ENCODE measurements at regions not wholly inside any gene's neighbourhood (a gene's known extent, or its start where the extent isn't known, plus 50 kb on each side); places are given as distances from the start of the nearest gene placed in this dataset.
"Not testable (repeated sequence)": the region's sequence is repeated elsewhere in the genome, so short reads cannot be mapped to it uniquely, and the experiment has no call there.

DNA sequence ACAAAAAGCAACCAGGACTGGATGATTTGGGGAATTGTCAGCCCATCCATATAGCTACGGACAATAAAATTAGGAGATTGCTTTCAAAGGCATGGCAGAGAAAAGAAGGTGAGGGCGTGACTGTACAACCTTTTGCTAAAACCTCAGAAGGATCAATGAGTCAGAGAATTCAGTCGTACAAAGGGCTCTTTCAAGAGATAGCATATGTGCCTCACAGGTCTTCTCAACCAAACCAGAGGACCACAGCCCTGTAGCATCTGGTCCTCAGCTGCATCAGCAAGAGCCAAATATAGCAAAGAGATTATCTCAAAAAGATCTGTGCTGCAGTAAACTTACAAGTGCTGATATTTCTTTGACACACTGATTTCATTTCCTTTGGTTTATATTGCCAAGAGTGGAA, 149.9 kb upstream of the RAB6C start:
- DNase-seq, result no peak

DNA sequence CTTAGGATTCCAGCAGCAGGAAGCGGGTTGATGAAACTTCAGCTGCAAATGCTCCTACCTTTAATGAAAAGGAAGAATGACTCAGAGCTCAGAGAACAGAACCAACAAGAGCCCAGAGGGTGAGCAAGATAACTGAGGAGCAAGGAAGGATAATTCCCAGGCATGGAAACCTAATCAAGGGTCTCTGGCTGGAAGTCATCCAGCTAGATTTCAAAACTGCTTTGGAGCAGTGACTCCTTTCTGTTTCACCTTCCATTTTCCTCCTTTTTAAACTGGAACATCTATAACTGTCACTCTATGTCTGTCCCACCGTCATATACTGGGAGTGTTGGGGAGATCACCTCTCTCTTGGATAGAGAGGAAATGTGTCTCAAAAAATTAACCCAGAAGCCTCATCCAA, 148.4 kb upstream of the RAB6C start:
- DNase-seq, result no peak

GRCh38 chr2:129833465-129833864, 146.0 kb upstream of the RAB6C start:
- DNase-seq, result not testable (repeated sequence)

GRCh38 chr2:129847043-129847442, 132.4 kb upstream of the RAB6C start:
- DNase-seq, result no peak

DNA sequence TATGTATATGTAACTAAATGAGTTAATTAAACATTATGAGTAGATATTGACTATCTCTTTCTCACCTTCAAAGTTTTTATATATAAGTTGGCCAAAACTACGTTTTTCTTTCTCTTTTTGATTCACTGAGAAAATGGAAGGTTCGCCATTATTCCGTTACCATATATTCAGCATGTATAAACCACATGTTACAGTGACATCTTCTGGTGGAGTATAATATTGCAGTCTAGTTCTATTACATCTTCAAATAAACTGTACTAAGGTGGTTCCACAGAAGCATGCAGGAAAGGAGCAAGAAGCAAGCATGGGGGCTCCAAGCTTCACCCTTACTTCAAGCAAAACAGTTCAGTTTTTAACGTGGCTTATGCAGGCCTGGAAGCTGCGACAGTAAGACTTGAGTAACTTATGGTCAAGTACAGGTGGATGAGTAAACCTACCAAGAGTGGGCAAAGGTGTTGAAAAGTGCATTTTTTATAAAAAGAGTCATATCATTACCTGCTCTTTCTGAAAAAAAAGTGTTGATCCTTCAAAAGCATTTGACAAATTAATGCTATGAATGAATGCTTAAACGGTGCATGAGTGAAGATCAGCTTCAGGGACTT, 129.8 kb upstream of the RAB6C start:
- no peak for DNase-seq

DNA sequence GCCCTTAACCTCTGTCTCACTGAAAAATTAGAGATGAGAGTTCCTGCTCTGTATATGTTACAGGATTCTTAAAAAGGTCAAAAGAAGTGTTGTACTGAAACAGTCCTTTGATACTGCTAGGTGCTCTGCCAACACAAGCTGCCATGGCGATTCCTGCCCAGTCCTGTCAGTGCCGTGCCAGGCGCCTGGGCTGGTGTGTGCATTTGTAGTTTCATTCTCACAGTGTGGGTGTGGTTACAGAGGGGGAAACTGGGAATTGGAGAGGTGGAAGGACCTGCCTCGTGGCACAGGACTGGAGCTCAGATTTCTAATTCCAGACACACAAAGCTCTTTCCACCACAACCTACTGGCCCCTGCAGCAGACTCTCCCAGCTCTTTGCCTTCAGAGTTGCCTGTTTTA, 122.3 kb upstream of the RAB6C start:
- DNase-seq, result no peak

GRCh38 chr2:129859175-129859574, 120.3 kb upstream of the RAB6C start:
- DNase-seq, result no peak

DNA sequence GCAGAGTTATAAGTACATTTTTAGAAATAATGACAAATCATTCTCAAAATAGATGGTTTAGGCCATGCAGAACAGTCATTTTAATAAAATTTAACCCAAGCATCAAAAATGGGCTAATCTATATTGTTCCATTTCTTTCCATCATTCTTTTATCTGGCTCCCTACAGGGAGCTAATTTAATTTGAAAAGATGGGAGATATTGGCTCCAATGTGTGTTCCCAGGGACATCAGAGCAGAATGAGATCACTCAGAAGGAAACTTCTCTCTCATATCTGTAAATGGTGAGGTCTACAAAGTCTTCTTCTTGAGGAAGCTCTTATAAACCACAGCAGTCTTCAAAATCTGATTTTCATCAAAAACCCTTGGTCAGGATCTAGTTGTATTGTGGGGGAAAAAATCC, 119.4 kb upstream of the RAB6C start:
- no peak for DNase-seq

GRCh38 chr2:129861666-129862288, 117.7 kb upstream of the RAB6C start:
- no peak for DNase-seq

DNA sequence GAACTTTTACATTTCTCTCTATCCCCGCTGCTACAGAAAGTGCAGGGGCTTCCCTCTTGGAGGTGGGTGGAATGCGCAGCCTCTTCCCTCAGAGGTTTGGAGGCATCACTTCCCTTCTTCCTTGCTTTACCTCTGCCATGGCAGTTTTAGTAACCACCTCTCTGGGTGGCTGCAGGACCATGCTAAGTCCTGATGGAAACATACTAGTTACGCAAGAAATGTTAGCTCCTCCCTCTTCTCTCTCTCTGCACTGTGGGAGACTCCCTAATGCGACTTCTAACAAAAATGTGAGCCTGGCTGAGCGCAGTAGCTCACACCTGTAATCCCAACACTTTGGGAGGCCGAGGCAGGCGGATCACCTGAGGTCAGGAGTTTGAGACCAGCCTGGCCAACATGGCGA, 116.8 kb upstream of the RAB6C start:
- no peak for DNase-seq

- no peak for DNase-seq
Measured at GRCh38 chr2:129863350-129863749, 116.1 kb upstream of the RAB6C start.

DNA sequence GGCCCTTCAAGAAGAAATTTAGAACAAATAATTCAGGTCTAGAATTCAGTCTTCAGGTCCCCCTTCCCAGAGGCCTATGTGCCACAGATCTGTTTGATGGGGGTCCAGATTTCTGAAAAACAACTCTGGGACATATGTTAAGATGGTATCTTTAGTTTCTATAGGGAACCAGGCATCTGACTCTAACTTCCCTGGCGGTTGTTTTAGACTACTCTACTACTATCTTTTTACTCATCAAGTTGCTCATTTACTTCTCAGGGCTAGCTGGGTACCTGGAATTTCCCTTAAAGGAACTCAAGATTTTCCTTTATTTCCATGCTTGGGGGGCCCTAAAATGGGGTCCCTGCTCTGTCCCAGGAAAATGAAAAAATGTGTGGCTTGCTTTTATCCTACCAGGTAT, 114.7 kb upstream of the RAB6C start:
- no peak for DNase-seq

- no peak for DNase-seq
Measured at GRCh38 chr2:129865976-129866375, 113.5 kb upstream of the RAB6C start.

DNA sequence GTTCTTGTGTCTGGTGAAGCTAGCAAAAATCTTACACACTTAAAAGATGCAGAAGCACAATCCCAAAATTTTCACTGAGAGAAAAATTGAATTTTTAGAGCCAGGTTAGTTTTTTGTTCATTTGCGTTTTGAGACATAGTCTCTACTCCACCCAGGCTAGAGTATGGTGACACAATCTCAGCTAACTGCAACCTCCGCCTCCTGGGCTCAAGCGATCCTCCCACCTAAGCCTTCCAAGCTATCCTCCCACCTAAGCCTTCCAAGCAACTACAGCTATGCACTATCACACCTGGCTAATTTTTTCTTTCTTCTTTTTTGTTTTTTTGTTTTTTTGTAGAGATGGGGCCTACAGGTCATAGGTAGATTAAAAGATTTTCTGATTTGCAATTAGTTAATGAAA, 113.1 kb upstream of the RAB6C start:
- DNase-seq, result no peak

DNA sequence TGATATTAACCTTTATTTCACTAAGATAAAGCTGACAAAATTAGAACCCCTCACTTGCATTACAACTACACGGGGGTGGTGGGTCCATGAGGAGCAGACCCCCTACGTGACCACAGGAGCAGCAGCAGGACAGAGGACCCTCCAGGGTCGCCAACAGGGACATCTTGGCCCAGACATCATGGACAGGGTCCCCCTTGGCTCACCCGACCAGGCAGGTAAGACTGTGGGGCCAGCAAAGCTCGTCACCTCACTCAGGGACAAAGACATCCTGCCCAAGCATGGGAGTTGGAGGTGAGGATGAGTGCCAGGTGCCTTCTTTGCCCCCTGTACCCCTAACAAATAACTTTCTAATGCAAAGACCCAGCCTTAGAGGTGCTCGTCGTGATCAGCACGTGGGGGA, 111.3 kb upstream of the RAB6C start:
- DNase-seq, result no peak

DNA sequence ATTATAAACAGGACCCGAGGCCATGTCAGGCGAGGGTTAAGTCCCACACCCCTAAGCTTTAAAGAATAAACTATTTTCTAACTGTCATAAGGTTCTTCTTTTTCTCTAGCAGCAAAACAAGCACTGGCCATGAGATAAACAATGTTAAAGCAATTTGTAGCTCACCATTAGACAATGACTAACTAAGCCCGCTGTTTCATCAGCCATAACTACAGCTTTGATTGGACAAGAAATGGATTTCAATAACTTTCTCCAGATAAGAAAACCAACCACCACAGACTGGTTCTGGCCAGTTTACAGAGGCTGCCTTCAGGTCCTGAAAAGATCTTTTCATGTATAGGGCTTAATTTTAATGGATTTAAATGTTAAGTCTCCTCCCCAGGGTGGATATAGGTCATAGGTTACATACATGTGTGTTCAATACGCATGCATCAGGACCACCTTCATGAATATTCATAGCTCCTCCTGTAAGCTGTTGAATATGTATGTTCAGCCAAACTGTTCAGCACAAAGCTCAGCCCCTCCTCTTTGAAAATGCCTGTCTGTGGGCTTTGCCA, 108.7 kb upstream of the RAB6C start:
- no peak for DNase-seq

GRCh38 chr2:129872446-129872845, 107.0 kb upstream of the RAB6C start:
- no peak for DNase-seq

- no peak for DNase-seq
Measured at GRCh38 chr2:129876541-129876940, 102.9 kb upstream of the RAB6C start.

DNA sequence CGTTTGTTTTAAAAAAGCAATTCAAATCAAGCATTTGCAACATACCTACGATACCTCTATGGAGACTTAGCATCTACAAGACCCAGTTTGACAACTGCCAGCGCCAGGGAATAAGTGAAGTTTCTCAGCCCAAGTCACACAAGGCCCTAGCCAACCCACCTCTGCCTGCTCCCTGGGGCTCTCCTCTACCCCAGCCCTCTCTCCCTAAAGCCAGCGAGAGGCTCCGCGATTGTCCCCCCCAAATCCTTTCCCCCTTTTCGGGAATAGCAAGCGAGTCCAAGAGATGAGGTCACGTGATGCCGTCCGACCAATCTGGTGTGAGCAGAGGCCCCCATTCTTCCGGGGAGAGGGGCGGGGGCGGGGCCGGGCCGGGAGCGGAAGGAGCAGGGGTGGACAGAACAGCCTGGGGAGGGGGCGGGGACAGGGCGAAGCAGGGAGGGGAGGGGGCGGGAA, 102.2 kb upstream of the RAB6C start:
- DNase-seq, result peak; percentile 67 to 76 (median 72)

GRCh38 chr2:129877795-129878775, 101.4 kb upstream of the RAB6C start:
- DNase-seq, result no peak

- no peak for DNase-seq
Measured at GRCh38 chr2:129879614-129880180, 99.8 kb upstream of the RAB6C start.

GRCh38 chr2:129880309-129880708, 99.2 kb upstream of the RAB6C start:
- no peak for DNase-seq

- DNase-seq, result no peak
Measured at GRCh38 chr2:129880971-129881370, 98.5 kb upstream of the RAB6C start.

Measured in activated CD4-positive, CD25-positive, alpha-beta regulatory T cell (primary cell).